K562 (cell line): ENCODE measurements at regions not wholly inside any gene's neighbourhood (a gene's known extent, or its start where the extent isn't known, plus 50 kb on each side); places are given as distances from the start of the nearest gene placed in this dataset.

ENCODE experiments used
- ARHGAP35 ChIP-seq: fragments of 450-650 bp; IDR thresholded peaks from 2 replicates; pipeline ENCODE4 v1.6.1; 2018; ENCODE audit not compliant: partially characterized antibody
- RFX5 ChIP-seq: IDR thresholded peaks from 2 replicates; pipeline ENCODE4 v1.6.1; 2011; ENCODE audit warnings: low read depth, mild to moderate bottlenecking, improper control_type of control experiment, low read length
- U2AF2 ChIP-seq: fragments of 200-400 bp; formaldehyde crosslinking; optimal IDR thresholded peaks from 2 replicates; pipeline ENCODE3; 2017; ENCODE audit warnings: low read depth, mild to moderate bottlenecking, low read length
- ZBTB12 ChIP-seq: fragments of 250-450 bp; sonication (Bioruptor Pico); IDR thresholded peaks from 2 replicates; pipeline ENCODE4 v1.4.0; 2020

GRCh38 chr9:26597542-26598149, 295.0 kb downstream of the CAAP1 start:
- no peak for TF ChIP-seq ARHGAP35
- no peak for TF ChIP-seq ZBTB12 (CRISPR knock-in tag)
- no peak for TF ChIP-seq RFX5
- TF ChIP-seq U2AF2, result no peak
